Astrocyte of the spinal cord (primary cell): ENCODE measurements at regions not wholly inside any gene's neighbourhood (a gene's known extent, or its start where the extent isn't known, plus 50 kb on each side); places are given as distances from the start of the nearest gene placed in this dataset.

Experiments used
- DNase-seq: peaks from one replicate; pipeline ENCODE4 v3.0.0; 2011; ENCODE audit warnings: low read depth, low spot score
- H3K4me3 ChIP-seq: 2 replicates; pipeline ENCODE4 v1.5.1; 2011; ENCODE audit warnings: low read depth, mild to moderate bottlenecking, low read length, moderate library complexity
- in situ Hi-C: cut with HindIII; loops from 2 replicates; pipeline ENCODE4 v1.10.0; 2017; ENCODE audit warnings: low sequenced_read_pairs
- TF ChIP-seq, protein P1 (sequence below): IDR thresholded peaks from 2 replicates; pipeline ENCODE4 v1.5.1; 2012; ENCODE audit warnings: low read depth, mild to moderate bottlenecking, low read length, inconsistent platforms

DNA sequence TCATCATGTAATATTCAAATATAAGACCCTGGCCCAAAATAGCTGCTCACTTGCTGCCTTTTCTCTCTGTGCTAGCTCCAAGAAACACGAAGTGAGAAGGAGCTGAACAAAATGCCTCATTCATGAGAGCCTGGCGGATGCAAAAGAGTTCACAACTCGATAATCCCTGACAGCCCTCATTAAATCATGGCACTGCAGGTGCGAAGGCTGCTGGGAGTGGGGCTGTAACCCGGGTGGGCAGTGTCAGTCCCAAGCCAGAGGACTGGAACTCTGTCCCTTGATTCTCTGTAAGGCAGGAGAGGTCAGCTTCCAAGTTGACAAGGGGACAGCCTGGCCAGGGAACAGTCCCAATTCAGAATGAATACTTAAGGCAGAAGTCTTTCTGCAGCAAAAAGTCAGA lies 318.5 kb downstream of the CDC5L start:
- no peak overlapping the region for H3K4me3 ChIP-seq
- in situ Hi-C loops = no loop called here
- no peak for DNase-seq
- TF ChIP-seq, protein P1, sequence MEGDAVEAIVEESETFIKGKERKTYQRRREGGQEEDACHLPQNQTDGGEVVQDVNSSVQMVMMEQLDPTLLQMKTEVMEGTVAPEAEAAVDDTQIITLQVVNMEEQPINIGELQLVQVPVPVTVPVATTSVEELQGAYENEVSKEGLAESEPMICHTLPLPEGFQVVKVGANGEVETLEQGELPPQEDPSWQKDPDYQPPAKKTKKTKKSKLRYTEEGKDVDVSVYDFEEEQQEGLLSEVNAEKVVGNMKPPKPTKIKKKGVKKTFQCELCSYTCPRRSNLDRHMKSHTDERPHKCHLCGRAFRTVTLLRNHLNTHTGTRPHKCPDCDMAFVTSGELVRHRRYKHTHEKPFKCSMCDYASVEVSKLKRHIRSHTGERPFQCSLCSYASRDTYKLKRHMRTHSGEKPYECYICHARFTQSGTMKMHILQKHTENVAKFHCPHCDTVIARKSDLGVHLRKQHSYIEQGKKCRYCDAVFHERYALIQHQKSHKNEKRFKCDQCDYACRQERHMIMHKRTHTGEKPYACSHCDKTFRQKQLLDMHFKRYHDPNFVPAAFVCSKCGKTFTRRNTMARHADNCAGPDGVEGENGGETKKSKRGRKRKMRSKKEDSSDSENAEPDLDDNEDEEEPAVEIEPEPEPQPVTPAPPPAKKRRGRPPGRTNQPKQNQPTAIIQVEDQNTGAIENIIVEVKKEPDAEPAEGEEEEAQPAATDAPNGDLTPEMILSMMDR = no peak

DNA sequence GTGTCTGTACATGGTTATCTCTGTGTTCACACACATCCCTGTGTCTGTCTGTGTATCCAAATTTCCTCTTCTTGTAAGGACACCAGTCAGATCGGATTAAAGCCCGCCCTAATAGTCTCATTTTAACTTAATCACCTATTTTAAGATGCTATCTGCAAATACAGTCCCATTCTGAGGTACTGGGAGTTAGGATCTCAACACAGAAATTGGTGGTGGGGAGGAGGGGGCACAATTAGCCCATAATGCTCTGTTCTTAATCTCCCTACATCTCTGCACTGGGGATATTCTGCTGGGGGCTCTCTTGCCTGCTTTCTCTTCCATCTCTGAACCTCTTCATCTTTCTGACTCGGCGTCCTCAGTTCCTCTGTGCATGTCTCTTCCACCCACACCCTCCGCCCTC lies 320.7 kb downstream of the CDC5L start:
- no peak for DNase-seq
- in situ Hi-C loops = no loop called here
- TF ChIP-seq, protein P1 = no peak
- no peak overlapping the region for H3K4me3 ChIP-seq

DNA sequence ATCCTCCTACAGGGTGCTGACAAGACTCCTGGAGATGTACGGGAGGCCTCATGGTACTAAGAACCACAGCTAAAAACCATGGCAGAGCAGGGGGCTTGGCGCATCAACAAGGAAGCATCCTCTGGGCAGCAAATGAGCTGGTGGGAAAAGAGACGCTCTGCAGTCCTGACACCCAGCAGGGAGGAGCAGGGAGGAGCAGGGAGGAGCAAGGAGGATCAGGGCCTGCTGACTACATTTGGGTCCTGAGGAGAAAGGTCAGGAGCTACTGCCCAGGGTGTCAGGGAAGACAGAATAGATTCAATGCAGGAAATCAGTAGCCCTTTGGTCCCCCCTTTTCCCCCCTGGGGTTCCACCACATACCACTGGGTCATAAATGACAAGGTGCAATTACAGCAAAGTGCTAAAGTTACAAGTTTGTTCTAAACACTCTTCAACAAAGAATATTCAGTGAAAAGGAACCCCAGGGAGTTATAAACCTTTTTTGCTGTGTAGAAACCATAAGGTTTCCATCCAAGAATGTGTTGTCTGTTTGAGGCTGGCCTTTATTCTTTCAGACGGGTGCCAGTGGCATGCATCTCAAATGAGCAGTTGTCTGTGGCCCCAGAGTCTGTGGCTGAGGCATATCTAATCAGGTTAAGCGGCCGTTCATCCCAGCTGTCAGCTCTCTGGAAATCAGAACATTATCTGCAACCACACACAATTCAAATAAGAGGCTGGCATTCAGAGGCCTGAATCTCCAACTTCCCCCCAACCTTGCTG lies 325.0 kb downstream of the CDC5L start:
- peak; percentile 43 for DNase-seq
- TF ChIP-seq, protein P1 = no peak
- in situ Hi-C loops = no loop called here
- H3K4me3 ChIP-seq = no peak overlapping the region

DNA sequence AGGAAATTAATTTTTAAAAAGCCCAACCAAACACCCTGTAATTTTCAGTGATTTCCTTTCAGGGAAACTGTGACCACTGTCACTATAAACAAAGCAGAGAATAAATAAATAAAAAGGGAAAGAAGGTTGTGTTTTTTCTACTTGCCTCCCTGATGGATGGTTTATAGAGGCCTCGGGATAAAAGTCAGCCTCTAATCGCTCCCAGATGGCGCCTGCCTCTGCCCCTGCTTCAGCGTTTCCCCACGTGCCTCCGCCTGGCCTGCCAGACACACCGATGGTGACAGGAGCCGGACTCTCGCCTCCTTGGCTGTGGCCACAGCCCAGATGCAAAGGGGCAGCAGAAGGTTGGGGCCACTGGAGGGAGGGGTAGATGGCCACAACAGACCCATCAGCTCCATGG lies 327.7 kb downstream of the CDC5L start:
- no peak overlapping the region for H3K4me3 ChIP-seq
- in situ Hi-C loops = no loop called here
- no peak for DNase-seq
- TF ChIP-seq, protein P1 = no peak

DNA sequence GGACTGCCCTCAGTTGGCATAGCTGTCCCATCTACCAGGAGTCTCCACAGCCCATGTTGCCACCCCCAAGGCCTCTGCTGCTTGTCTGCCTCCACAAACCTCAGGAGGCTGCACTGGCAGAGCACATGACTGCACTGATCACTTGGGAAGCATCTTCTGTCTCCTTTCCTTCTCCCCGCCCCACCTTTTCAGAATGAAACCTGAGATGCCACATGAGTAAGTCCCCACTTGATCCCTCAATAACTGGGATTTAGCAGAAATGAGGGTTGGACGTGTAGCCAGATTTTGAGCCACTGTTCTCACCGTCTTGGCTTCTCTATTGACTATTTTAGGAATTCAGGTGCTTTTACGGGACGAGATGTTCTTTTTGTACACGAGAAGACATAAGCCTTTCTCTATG lies 328.4 kb downstream of the CDC5L start:
- in situ Hi-C loops = no loop called here
- TF ChIP-seq, protein P1 = no peak
- H3K4me3 ChIP-seq = no peak overlapping the region
- DNase-seq = no peak

DNA sequence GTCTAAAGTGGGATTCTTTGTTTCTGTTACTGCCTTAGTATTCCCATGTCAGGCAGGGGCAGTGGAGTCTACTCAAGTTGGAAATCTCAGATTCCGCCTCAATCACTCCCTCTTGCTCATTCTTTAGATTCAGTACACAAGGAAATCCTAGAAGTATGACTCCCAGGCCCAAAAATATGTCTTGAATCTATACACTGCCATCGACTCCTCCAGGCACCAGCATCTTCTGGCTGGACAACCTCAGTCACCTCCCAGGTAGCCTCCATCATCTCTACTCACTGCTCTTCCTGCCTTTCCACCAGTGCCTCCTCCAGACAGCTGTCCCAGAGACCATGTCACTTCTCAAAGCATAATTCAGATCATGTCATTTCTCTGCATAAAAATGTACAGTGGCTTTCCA lies 329.9 kb downstream of the CDC5L start:
- in situ Hi-C loops = no loop called here

More for the DNA sequence above, 329.9 kb downstream of the CDC5L start:
- TF ChIP-seq, protein P1 = no peak
- H3K4me3 ChIP-seq = no peak overlapping the region
- DNase-seq = no peak
